GM10248 (cell line): ENCODE measurements at regions not wholly inside any gene's neighbourhood (a gene's known extent, or its start where the extent isn't known, plus 50 kb on each side); places are given as distances from the start of the nearest gene placed in this dataset.

Experiments used
- CTCF ChIA-PET: fragments of 300-600 bp; sonication (Branson Sonifier 250); formaldehyde crosslinking; extraction: SDS; loops from one replicate; lab custom pipeline; 2021; ENCODE audit warnings: antibody characterized with exemption; lab: Yijun Ruan, JAX
- POLR2A ChIA-PET: fragments of 350-650 bp; sonication (Branson Sonifier 250); formaldehyde crosslinking; extraction: SDS; loops from one replicate; lab custom pipeline; 2020; ENCODE audit warnings: antibody characterized with exemption; lab: Yijun Ruan, JAX
- DNase-seq: peaks from one replicate; pipeline ENCODE4 v3.0.0; 2012; ENCODE audit errors: extremely low spot score
- TF ChIP-seq, protein P1 (sequence below): IDR thresholded peaks from 2 replicates; pipeline ENCODE4 v1.5.1; 2012; ENCODE audit warnings: mild to moderate bottlenecking, low read depth; ENCODE audit errors: extremely low read depth, missing control alignments, control extremely low read depth

DNA sequence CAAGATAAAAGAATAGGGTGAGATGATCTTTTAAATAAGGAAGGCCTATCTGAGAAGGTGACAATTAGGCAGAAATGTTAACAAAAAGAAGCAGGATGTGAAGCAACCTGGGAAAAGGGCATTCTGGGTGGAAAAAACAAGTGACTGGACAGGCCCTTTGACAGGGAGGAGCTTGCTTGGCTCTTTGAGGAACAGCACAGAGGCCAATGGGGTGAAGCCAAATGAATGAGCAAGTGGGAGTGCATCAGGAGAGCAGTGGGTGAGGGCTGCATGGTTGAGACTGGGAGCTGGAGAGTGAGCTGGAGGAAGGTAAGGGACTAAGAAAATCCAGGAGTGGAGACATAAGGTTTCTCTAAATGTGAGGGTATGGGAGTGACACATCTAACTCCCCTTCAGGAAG, 126.9 kb downstream of the TDRD15 start:
- TF ChIP-seq, protein P1, sequence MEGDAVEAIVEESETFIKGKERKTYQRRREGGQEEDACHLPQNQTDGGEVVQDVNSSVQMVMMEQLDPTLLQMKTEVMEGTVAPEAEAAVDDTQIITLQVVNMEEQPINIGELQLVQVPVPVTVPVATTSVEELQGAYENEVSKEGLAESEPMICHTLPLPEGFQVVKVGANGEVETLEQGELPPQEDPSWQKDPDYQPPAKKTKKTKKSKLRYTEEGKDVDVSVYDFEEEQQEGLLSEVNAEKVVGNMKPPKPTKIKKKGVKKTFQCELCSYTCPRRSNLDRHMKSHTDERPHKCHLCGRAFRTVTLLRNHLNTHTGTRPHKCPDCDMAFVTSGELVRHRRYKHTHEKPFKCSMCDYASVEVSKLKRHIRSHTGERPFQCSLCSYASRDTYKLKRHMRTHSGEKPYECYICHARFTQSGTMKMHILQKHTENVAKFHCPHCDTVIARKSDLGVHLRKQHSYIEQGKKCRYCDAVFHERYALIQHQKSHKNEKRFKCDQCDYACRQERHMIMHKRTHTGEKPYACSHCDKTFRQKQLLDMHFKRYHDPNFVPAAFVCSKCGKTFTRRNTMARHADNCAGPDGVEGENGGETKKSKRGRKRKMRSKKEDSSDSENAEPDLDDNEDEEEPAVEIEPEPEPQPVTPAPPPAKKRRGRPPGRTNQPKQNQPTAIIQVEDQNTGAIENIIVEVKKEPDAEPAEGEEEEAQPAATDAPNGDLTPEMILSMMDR, result no peak
- CTCF ChIA-PET, result interaction anchor here (1.2 kb wide), 1 partner anchor 10 kb away, joined by 3 read pairs; no protein-coding TSS in a partner anchor

DNA sequence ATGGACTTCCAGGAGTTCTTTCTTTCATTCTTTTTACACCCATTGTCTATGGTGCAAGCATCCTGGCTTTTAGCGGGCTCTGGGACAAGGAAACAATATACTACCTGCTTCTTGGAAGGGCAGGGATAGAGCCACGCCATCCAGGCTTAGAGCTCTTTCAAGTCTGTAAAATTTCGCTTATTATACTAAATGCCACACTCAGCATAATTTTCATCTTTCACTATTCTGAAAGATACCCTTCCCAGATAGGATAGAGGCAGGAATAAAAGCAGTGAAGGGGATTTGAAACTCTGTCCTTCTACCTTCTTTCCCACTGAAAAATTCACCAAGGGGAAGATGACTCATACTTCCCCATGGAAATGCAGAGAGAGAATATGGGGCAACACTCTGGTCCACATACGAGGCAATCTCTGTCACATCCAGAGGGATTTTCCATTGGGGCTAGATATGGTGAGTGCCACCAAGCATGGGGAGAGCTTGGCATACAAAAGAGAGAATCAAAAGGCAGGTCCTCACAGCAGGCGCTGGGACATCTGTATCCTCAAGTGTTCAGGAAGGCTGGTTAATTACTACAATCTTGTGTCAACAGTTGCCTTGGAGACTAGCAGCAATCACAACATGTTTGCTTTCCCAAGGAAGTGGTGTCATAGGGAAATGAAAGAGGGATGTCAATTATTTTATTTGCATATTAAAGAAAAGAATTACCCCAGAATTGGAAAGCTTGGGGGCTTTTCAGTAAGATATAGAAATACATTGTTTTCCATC, 127.6 kb downstream of the TDRD15 start:
- ChIA-PET CTCF (no interaction called here), POLR2A (no interaction called here)
- DNase-seq, result no peak
- TF ChIP-seq, protein P1, result no peak

More for the DNA sequence above, 126.9 kb downstream of the TDRD15 start:
- DNase-seq, result no peak
- POLR2A ChIA-PET, result no interaction called here

DNA sequence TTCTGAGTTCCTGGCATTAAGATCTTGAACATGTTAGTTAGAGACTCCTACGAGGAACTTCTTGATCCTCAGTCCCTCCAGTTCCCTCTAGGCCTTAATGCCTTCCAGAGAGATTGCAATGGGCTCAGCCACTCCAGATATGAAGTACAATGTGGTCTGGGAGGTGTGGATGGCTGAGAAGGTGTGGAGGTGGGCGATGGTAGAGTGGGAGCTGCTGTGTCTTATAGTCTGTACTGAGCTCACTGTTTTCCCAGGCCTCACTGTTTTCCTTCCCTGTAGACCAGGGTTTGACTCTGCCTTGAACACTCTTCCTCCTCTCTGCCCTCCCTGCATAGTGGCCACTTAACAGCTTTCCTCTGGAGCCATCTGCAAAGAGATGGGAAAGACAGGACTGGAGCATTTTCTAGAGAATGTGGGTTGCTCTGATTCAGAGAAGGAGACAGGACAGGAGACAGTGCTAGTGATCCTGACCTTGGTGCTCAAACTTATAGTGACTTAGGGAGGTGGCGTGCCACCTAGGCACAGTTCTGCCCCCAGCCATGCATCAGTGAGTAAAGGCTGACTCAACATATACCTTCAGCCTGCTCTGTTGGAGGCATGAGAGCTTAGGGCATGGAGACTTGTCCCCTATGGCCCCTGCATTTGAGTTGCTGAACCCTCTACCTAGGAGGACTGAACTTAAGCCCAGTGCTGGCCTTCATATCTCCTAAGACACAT, 129.7 kb downstream of the TDRD15 start:
- no peak for DNase-seq
- CTCF ChIA-PET, result interaction anchor here (1.4 to 2.1 kb wide), 2 partner anchors 9 to 13 kb away, joined by 4 to 5 read pairs; no protein-coding TSS in a partner anchor
- POLR2A ChIA-PET, result no interaction called here
- TF ChIP-seq, protein P1, result no peak

DNA sequence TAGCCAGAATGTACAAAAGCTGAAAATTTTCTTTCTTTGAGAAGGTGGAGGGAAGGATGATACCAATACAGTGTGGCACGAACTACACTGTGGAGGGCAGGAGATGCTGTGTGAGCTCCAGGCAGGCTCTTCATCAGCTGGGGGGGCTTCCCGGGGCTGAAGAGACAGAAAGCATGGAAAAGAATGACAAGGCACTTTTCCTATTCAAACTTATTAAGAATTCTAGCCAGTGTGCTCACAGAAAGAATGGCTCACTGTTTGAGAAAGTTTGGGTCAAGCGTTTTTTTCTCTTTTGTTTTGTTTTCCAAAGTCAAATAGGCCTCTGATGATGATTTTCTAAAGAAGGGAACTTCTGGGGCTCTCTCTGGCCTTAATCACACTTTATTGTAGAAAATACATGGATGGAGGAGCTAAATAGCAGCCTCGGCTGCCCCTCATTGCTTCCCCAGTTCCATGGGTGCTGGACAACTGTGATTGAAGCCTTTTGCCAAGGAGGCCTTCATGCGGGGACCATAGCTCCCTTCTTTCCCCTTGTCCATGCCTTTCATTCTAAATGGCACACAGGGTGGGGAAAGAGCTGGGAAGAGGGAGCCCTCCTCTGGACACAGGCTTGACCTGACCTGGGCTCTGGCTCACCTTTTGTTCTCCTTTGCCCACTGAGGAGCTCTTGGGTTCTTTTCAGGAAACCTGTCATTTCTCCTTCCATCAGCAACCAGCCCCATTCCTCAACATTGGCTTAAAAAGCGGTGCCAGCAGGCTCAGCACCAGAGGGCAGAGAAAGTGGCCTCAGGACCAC, 130.6 kb downstream of the TDRD15 start:
- TF ChIP-seq, protein P1, result no peak

DNA sequence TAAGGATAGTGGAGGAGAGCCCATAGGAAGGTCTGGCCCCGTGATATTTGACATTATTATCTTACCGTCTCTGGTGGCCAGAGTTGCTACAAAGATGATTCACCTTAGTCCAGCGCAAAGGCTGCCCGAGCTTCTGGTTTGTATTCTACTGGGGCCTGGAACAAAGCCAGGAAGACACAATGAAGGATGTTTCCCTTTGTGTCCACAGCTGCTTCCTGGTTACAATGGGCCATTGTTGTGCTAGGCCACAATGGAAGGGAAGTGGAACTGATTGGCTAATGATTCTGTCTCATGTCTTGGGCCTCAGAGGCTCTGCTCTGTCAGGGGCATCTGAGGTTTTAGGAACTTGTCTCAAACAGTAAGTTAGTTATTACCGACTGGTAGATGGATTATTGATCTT, 132.2 kb downstream of the TDRD15 start:
- ChIA-PET CTCF (interaction anchor here (1.1 kb wide), 1 partner anchor 58 kb away, joined by 3 read pairs; no protein-coding TSS in a partner anchor), POLR2A (no interaction called here)
- peak; percentile 26 for DNase-seq
- TF ChIP-seq, protein P1, result no peak

More for the DNA sequence above, 130.6 kb downstream of the TDRD15 start:
- ChIA-PET CTCF (interaction anchor here (1.2 to 2.1 kb wide), 3 partner anchors 8 to 18 kb away, joined by 4 to 5 read pairs (median 4); no protein-coding TSS in a partner anchor), POLR2A (no interaction called here)
- DNase-seq, result no peak

DNA sequence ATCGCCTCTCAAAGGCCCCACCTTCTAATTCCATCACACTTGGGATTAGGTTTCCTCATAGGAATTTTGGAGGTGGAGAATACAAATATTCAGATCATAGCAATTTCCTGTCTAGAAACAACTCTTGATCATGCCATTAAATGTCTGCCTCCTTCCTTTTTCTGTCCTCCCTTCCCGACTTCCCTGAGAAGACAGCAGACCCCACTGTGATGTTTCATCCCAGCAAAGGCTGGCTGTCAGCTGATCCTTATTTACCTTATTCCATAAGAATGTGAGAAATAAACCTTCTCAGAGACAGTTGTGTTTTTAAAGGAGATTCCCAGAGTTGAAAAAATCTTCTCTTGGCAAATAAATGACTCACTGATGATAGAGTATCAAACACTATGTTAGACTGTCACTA, 133.9 kb downstream of the TDRD15 start:
- CTCF ChIA-PET, result no interaction called here
- TF ChIP-seq, protein P1, result no peak
- no peak for DNase-seq
- POLR2A ChIA-PET, result no interaction called here
